ENCODE measurements at regions not wholly inside any gene's neighbourhood (a gene's known extent, or its start where the extent isn't known, plus 50 kb on each side); places are given as distances from the start of the nearest gene placed in this dataset.

GRCh38 chr4:186927624-186928023 lies 204.0 kb upstream of the FAT1 start:
- DNase-seq (ENCODE audit: insufficient read length, low spot score), result no peak
- FAIRE-seq, result no peak

DNA sequence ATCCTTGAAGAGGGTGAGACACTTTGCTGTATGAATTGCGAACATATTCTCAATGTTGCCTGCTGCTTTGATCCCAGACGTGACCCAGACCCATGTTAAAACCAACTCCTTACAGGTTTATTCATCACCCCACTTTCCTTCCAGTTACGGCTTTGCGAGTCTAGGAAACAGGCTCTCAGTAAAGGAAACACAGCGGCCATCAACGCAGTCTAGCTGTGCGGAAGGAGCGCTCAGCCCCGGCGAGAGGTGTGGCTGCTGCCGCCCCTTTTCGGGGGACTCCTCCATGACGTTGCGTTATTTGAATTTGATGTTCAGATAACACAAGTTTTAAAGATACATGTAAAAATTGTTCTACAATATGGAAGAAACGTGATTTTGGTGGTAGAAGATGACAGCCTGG lies 206.4 kb upstream of the FAT1 start:
- FAIRE-seq, result no peak
- DNase-seq (ENCODE audit: insufficient read length, low spot score), result no peak

GRCh38 chr4:186931519-186931918 lies 207.9 kb upstream of the FAT1 start:
- no peak for DNase-seq (ENCODE audit: insufficient read length, low spot score)

GRCh38 chr4:186932196-186932595 lies 208.5 kb upstream of the FAT1 start:
- DNase-seq (ENCODE audit: insufficient read length, low spot score), result no peak
- FAIRE-seq, result no peak

More at GRCh38 chr4:186931519-186931918, 207.9 kb upstream of the FAT1 start:
- FAIRE-seq, result no peak

GRCh38 chr4:186932631-186933187 lies 209.1 kb upstream of the FAT1 start:
- no peak for DNase-seq (ENCODE audit: insufficient read length, low spot score)
- FAIRE-seq, result peak; percentile 66

DNA sequence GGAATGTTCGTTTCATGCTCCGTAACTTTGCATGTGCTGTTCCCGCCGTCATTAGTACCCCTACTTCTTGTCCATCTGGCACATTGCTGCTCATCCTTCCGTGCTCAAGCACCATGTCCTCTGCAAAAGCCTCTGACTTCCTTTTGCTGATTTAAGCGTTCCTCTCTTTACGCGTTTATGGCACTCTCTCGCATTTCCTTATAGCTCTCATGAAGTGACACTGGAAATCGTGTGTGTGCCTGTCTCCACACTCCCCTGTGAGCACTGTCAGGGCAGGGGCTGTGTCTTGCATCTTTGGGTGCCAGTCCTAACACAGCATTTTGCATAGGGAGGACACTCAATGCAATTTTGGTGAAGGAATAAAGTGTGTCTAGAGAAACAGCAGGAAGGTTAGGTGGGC lies 210.6 kb upstream of the FAT1 start:
- FAIRE-seq (no peak), DNase-seq (ENCODE audit: insufficient read length, low spot score) (no peak)

GRCh38 chr4:186934841-186935443 lies 211.3 kb upstream of the FAT1 start:
- DNase-seq (ENCODE audit: insufficient read length, low spot score) (no peak), FAIRE-seq (no peak)

- no peak for DNase-seq (ENCODE audit: insufficient read length, low spot score)
- no peak for FAIRE-seq
These were observed 212.2 kb upstream of the FAT1 start for GRCh38 chr4:186935901-186936300.

DNA sequence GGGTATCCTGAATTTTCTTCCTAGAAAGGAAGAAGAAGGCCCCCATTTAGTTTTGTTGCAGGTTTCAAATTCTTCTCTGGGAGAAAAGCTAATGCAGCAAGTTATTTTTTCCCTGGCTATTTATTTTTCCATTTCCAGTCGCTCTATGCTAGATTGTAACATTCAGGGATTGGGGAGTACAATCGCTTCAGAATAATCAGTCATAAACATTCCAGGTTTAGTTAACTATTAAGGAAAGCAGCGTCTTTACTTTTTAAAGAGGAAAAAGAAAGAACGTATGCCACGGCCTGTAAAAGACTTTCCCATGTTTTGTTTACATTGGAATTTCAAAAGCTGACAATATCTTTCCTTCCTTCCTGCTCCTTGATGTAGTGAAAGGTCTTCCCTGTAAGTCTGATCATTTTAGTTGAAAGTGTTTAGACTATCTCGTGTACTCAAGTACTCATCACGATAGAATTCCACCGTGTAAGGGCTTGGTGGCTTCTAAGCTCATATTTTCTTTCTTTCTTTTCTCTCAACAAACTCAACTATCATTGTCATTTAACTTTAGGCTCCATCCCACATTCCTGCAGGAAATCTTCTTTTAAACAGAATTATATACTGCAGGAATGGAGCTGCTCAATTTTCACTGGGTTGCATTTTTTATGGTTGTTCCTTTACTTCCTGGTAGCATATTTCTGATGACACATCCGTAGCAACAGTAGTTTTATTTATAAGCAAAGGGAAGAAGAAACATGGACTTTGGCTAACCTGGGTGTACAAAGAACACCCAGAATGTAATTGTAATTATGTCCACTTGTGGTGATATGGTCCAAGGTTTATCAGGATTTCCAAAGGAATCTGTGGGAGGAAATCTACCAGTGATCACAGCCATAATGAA lies 213.1 kb upstream of the FAT1 start:
- FAIRE-seq (no peak), DNase-seq (ENCODE audit: insufficient read length, low spot score) (peak; percentile 49)

DNA sequence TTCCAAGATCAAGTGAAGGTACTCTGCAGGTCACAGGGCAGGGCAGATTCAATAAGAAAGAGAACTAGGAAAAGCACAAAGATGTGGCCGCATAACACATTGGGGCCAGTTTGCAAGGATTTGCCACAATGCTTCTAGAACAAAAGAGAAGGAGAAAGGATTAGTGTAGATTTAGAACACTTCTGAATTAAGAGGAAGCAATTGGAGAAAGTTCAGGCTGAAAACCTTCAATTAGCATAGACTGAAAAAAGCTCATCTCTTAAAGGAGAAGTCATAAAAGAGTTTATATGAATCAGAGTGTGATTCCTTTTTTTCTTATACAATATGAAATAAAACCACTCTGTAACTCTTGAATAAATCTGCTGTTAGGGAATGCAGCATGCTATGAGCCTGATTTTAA lies 215.6 kb upstream of the FAT1 start:
- DNase-seq (ENCODE audit: insufficient read length, low spot score) (no peak), FAIRE-seq (no peak)

DNA sequence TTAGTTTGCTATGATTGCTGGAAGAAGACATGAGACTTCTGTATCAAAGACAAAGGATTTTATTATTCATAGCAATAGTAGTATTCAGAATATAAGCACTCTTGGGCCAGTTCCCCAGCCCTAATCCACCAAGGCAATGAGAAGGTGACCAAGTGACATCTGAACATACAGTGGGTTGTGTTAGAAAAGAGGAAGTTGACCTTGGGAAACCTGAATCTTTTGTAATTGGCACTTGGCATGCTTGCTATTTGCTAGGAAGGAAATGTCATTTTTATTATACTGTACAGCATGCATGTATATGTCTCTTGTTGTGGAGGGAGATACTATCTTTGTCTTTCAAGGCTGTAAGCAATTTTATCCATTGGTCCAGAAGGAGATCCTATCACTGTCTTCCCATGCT lies 216.1 kb upstream of the FAT1 start:
- no peak for DNase-seq (ENCODE audit: insufficient read length, low spot score)
- no peak for FAIRE-seq

DNA sequence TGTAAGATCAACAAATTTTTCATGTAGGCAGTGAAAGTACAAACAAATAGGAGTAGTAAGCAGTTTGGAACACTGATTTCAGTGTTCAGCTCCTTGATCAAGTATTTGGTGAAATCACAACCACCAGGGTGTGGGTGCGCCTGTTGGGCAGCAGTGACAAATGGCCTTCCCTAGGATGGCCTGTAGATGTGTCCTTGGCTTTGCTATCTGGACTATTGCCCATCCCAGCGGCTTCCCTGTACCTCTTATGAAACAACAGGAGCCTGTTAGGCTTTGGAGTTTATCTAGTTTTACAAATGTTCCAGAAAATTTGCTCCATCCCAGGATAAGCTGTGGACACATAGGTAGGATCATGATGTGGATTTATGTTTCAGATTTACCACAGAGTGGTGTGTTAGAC lies 216.8 kb upstream of the FAT1 start:
- FAIRE-seq, result no peak
- no peak for DNase-seq (ENCODE audit: insufficient read length, low spot score)

DNA sequence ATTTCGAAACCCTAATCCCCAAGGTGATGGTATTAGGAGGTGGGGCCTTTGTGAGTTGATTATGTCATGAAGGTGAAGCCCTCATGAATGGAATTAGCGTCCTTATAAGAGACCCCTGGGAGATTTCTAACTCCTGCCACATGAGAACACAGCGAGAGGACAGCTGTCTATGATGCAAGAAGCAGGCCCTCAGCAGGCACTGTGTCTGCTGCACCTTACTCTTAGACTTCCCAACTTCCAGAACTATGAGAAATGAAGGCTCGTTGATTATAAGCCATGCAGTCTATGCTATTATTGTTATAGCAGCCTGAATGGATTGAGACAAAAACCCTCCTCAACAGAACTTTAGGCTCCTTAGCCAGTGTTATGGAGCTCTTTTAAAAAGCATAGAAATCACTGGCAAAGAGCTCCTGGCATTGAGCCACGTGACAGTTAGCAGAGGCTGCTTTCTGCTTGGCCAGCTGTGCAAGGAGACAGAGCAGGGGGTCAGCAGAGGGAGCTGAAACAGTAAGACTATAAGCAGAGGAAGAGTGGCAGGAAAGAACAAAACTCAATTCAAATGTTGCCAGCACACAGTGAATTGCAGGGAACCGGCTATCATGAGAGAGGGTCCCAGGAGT lies 219.2 kb upstream of the FAT1 start:
- no peak for DNase-seq (ENCODE audit: insufficient read length, low spot score)
- FAIRE-seq, result no peak

GRCh38 chr4:186943411-186943810 lies 219.8 kb upstream of the FAT1 start:
- FAIRE-seq (no peak), DNase-seq (ENCODE audit: insufficient read length, low spot score) (no peak)

DNA sequence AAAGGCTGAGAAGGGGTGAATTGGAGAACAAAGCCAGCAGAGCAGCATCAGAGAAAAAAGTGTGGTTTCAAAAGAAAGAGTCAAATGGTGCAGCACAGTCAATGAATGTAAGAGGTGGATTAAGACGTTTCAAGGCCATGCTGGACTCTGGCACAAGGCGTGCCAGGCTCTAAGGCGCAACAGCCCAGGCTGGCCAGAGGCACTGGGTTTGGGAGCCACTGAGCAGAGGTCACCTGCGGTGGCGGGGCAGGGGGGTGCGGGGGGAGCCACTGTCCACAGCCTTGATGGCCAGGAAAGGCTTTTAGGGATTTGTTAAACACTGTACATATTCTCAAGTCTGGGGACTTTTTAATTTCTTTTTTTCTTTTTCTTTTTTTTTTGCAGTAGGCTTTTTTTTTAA lies 222.5 kb upstream of the FAT1 start:
- no peak for DNase-seq (ENCODE audit: insufficient read length, low spot score)
- FAIRE-seq, result no peak

DNA sequence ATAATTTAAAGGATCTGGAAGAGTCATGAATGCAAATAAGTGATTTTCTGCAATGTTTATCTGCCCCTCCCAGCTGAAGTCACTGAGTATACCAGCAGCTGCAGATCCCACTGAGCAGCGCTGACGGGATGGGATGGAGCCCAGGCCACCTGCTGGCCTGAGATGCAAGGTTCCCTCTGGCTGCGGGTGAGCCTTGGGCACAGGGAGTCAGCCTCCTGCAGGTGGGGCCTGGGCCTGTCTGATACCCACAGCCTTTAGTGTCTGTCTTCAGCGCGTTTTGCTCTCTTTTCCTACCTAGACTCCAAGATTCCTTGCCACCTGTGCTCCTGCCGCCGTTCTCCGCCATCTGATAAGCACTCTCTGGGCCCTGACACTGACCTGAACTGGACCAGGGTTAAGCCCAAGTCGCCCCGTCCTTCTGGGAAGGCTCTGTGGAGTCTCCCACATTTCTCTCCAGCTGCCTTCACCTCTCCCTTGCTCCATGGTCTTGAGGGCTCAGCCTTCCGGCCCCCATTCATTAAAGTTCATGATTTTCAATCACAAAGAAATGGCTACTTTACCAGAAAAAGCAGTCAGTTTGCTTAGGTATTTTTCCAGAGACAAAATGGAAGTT lies 223.1 kb upstream of the FAT1 start:
- FAIRE-seq, result peak; percentile 62
- peak; percentile 64 for DNase-seq (ENCODE audit: insufficient read length, low spot score)

- DNase-seq (ENCODE audit: insufficient read length, low spot score) (peak; percentile 71), FAIRE-seq (peak; percentile 86)
These were observed 224.9 kb upstream of the FAT1 start for GRCh38 chr4:186948361-186949242.

- no peak for DNase-seq (ENCODE audit: insufficient read length, low spot score)
- peak; percentile 67 for FAIRE-seq
These were observed 226.2 kb upstream of the FAT1 start for GRCh38 chr4:186949847-186950246.

DNA sequence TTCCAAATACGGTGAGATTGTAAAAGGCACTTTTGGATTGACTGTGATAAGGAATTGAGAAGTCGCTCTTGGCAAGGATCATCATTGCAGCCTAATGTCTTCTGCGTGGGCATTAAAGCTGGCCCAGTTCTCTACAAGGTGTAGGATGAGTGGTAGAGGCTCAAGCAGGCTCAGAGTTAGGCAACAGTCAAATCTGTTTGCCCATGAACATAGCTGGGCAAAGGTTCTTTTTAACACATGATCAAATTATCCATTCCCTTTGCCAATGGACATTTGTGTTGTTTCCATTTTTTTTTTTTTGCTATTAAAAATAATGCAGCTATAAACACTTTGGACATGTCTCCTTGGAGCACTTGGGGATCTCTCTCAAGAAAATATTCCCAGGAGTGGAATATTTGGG lies 229.1 kb upstream of the FAT1 start:
- FAIRE-seq (no peak), DNase-seq (ENCODE audit: insufficient read length, low spot score) (no peak)

DNA sequence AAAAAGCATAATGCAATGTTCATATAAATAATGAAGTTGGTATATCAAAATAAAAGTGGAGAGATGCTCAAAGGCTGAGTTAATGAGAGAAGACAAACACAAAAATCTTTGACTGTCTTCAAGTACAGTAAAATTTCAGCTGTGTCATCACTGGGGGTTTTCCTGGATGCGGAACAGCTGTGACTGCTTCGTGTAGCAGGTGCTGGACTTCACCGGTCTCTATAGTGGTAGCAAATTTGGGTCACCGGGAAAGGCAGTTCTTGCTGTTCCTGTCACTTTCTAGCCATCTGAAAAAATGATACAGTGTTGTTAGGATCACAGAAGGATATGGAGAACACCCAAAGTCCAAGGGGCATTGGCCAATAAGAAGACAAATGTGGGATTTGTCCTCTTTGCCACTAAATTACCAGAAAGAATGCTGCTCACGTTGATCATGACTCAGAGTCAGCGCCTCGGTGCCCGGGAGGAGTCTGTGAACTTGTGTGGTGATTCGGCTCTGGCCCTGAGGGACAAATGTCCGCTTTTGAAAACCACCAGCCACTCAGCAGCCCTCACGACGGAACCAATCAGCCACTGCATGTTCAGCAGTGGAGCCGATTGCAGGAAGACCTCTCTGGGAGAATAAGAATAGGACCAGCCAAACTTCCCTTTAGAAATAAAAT lies 230.1 kb upstream of the FAT1 start:
- DNase-seq (ENCODE audit: insufficient read length, low spot score) (no peak), FAIRE-seq (no peak)

Measured in HTR-8/SVneo (cell line).